Transverse colon (tissue), 4 donors: ENCODE measurements at regions not wholly inside any gene's neighbourhood (a gene's known extent, or its start where the extent isn't known, plus 50 kb on each side); places are given as distances from the start of the nearest gene placed in this dataset.

Experiments used
- EP300 ChIP-seq: sonication (generic); formaldehyde crosslinking; IDR thresholded peaks from one replicate; pipeline ENCODE4 v1.6.1; 2017; ENCODE audit warnings: antibody characterized with exemption, low read depth
- POLR2A ChIP-seq: fragments of 450-650 bp; IDR thresholded peaks from one replicate; pipeline ENCODE4 v1.6.1; 2016; ENCODE audit warnings: antibody characterized with exemption, mild to moderate bottlenecking, moderate library complexity
- POLR2AphosphoS5 ChIP-seq, 3 donors: sonication (generic); formaldehyde crosslinking; IDR thresholded peaks; one replicate each; pipeline ENCODE4 v1.6.1; 2016; ENCODE audit warnings: antibody characterized with exemption in 3 of 3
- TF ChIP-seq, protein P1 (sequence below), 5 experiments: fragments of 200-600 bp in 3 of 5; fragments of 450-650 bp in 2 of 5; sonication (generic) in 3 of 5; IDR thresholded peaks; 1 replicate in 2 of 5; 2 replicates in 3 of 5; pipeline ENCODE4 v1.5.1; 2016 to 2017; ENCODE audit warnings: antibody characterized with exemption in 5 of 5, inconsistent platforms in 3 of 5, mild to moderate bottlenecking in 2 of 5, moderate library complexity in 1 of 5

DNA sequence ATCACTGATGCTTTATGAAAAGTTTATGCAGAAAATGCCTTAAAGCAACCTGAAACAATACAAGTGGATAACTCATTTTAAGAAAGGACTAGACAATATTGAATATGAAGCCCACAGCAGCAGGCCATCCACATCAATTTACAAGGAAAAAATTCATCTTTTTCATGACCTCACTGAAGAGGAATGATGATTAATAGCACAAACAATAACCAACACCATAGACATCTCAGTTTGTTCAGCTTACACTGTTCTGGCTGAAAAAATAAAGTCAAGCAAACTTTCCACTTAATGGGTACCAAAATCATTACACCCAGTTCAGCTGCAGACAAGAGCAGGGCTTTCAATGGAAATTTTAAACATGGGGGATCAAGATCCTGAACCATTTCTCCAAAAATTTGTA is 380.6 kb upstream of the NEGR1 start:
- TF ChIP-seq, protein P1, sequence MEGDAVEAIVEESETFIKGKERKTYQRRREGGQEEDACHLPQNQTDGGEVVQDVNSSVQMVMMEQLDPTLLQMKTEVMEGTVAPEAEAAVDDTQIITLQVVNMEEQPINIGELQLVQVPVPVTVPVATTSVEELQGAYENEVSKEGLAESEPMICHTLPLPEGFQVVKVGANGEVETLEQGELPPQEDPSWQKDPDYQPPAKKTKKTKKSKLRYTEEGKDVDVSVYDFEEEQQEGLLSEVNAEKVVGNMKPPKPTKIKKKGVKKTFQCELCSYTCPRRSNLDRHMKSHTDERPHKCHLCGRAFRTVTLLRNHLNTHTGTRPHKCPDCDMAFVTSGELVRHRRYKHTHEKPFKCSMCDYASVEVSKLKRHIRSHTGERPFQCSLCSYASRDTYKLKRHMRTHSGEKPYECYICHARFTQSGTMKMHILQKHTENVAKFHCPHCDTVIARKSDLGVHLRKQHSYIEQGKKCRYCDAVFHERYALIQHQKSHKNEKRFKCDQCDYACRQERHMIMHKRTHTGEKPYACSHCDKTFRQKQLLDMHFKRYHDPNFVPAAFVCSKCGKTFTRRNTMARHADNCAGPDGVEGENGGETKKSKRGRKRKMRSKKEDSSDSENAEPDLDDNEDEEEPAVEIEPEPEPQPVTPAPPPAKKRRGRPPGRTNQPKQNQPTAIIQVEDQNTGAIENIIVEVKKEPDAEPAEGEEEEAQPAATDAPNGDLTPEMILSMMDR (IDR thresholded peaks at IDR 0.05): no peak
- TF ChIP-seq EP300 (no peak), POLR2AphosphoS5 (IDR thresholded peaks at IDR 0.05) (no peak), POLR2A (no peak)
